ENCODE measurements at regions not wholly inside any gene's neighbourhood (a gene's known extent, or its start where the extent isn't known, plus 50 kb on each side); places are given as distances from the start of the nearest gene placed in this dataset.

GRCh38 chr11:15568440-15568839, 453.7 kb downstream of the INSC start:
- TF ChIP-seq CTCF (IDR thresholded peaks at IDR 0.05; ENCODE audit: insufficient read depth, missing control alignments): no peak
- no peak for DNase-seq (ENCODE audit: insufficient read length, low spot score)
- FAIRE-seq: no peak

GRCh38 chr11:15569305-15570025, 454.7 kb downstream of the INSC start:
- no peak for TF ChIP-seq CTCF (IDR thresholded peaks at IDR 0.05; ENCODE audit: insufficient read depth, missing control alignments)
- FAIRE-seq: no peak
- DNase-seq (ENCODE audit: insufficient read length, low spot score): no peak

GRCh38 chr11:15575409-15575808, 460.7 kb downstream of the INSC start:
- no peak for FAIRE-seq

GRCh38 chr11:15576769-15577168, 462.0 kb downstream of the INSC start:
- no peak for TF ChIP-seq CTCF (IDR thresholded peaks at IDR 0.05; ENCODE audit: insufficient read depth, missing control alignments)
- no peak for FAIRE-seq
- no peak for DNase-seq (ENCODE audit: insufficient read length, low spot score)

More at GRCh38 chr11:15575409-15575808, 460.7 kb downstream of the INSC start:
- no peak for TF ChIP-seq CTCF (IDR thresholded peaks at IDR 0.05; ENCODE audit: insufficient read depth, missing control alignments)
- DNase-seq (ENCODE audit: insufficient read length, low spot score): no peak

GRCh38 chr11:15577519-15577918, 462.8 kb downstream of the INSC start:
- no peak for TF ChIP-seq CTCF (IDR thresholded peaks at IDR 0.05; ENCODE audit: insufficient read depth, missing control alignments)
- DNase-seq (ENCODE audit: insufficient read length, low spot score) (no peak), FAIRE-seq (no peak)

GRCh38 chr11:15579287-15580001, 464.7 kb downstream of the INSC start:
- FAIRE-seq (no peak), DNase-seq (ENCODE audit: insufficient read length, low spot score) (no peak)
- TF ChIP-seq CTCF (IDR thresholded peaks at IDR 0.05; ENCODE audit: insufficient read depth, missing control alignments): no peak
